ENCODE measurements at regions not wholly inside any gene's neighbourhood (a gene's known extent, or its start where the extent isn't known, plus 50 kb on each side); places are given as distances from the start of the nearest gene placed in this dataset.

DNA sequence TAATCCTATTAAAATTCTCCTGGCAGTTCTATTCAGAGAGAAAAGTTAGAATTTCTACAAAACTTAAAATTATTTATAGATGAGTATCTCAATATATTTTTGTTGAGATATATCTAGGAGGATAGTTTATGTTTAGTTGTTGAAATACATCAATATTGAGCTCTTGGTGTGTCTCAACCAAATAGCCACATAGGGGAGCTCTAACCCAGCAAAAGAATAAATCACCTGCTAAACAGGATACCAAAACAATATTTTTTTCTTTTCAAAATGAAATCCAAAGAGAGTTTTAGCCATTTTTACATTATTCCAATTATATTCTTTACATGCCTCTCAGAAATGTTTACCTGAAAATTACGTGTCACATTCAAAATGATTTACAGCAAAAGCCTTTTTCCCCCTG is 954.7 kb downstream of the SLITRK6 start:
- TF ChIP-seq, protein P1, sequence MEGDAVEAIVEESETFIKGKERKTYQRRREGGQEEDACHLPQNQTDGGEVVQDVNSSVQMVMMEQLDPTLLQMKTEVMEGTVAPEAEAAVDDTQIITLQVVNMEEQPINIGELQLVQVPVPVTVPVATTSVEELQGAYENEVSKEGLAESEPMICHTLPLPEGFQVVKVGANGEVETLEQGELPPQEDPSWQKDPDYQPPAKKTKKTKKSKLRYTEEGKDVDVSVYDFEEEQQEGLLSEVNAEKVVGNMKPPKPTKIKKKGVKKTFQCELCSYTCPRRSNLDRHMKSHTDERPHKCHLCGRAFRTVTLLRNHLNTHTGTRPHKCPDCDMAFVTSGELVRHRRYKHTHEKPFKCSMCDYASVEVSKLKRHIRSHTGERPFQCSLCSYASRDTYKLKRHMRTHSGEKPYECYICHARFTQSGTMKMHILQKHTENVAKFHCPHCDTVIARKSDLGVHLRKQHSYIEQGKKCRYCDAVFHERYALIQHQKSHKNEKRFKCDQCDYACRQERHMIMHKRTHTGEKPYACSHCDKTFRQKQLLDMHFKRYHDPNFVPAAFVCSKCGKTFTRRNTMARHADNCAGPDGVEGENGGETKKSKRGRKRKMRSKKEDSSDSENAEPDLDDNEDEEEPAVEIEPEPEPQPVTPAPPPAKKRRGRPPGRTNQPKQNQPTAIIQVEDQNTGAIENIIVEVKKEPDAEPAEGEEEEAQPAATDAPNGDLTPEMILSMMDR (IDR thresholded peaks at IDR 0.05), result no peak
- TF ChIP-seq POLR2AphosphoS5 (IDR thresholded peaks at IDR 0.05), result no peak

Measured in upper lobe of left lung (tissue), 4 donors.